Natural killer cell treated with Interleukin-12 subunit alpha and Interleukin-12 subunit beta and Interleukin-15 and Interleukin-18, amount 100 ng/mL, for 72 hours (primary cell): ENCODE measurements at regions not wholly inside any gene's neighbourhood (a gene's known extent, or its start where the extent isn't known, plus 50 kb on each side); places are given as distances from the start of the nearest gene placed in this dataset.

Source experiments
- ATAC-seq, 2 donors: fragments of 150-1000 bp; cut with Tn5 transposase in 1 of 2; sonication (Bioruptor Pico), chemical (Tn5 transposase) in 1 of 2; 2 replicates each; pipeline ENCODE4 v1.10.0; 2021
- DNase-seq: peaks from one replicate; pipeline ENCODE4 v3.0.0; 2022; ENCODE audit warnings: low spot score
- H3K27ac Mint-ChIP-seq, 2 donors: 1 replicate in 1 of 2; 2 replicates in 1 of 2; pipeline ENCODE4 v1.8.0; 2022; ENCODE audit warnings: mixed read lengths in 2 of 2, mild to moderate bottlenecking in 1 of 2, moderate library complexity in 1 of 2
- H3K27me3 Mint-ChIP-seq, 2 donors: 1 replicate in 1 of 2; 2 replicates in 1 of 2; pipeline ENCODE4 v1.8.0; 2022; ENCODE audit warnings: mixed read lengths in 2 of 2
- H3K36me3 Mint-ChIP-seq: one replicate; pipeline ENCODE4 v1.8.0; 2022; ENCODE audit warnings: mixed read lengths
- H3K4me1 Mint-ChIP-seq, 2 donors: 1 replicate in 1 of 2; 2 replicates in 1 of 2; pipeline ENCODE4 v1.8.0; 2022; ENCODE audit warnings: low read depth in 2 of 2, mixed read lengths in 2 of 2, mild to moderate bottlenecking in 1 of 2
- H3K4me3 Mint-ChIP-seq: one replicate; pipeline ENCODE4 v1.8.0; 2022; ENCODE audit warnings: mixed read lengths
- H3K9me3 Mint-ChIP-seq: 2 replicates; pipeline ENCODE4 v1.8.0; 2022; ENCODE audit warnings: mixed read lengths

GRCh38 chr5:14090755-14091154, 52.4 kb upstream of the TRIO start:
- H3K27ac Mint-ChIP-seq = no peak overlapping the region
- H3K27me3 Mint-ChIP-seq = peaks cover 13 to 23% of the 10 kb centered on the region in 2 donors
- DNase-seq (no peak), ATAC-seq (no peak)
- H3K4me3 Mint-ChIP-seq = no peak overlapping the region
- no peaks in the 10 kb centered on the region for H3K9me3 Mint-ChIP-seq
- H3K4me1 Mint-ChIP-seq = no peaks in the 10 kb centered on the region
- no peaks in the 10 kb centered on the region for H3K36me3 Mint-ChIP-seq

- Mint-ChIP-seq H3K4me1 (no peaks in the 10 kb centered on the region), H3K36me3 (no peaks in the 10 kb centered on the region), H3K27ac (no peak overlapping the region), H3K4me3 (no peak overlapping the region), H3K27me3 (peaks cover 13 to 21% of the 10 kb centered on the region in 2 donors), H3K9me3 (no peaks in the 10 kb centered on the region)
- DNase-seq = no peak
- ATAC-seq = no peak
These were observed 52.9 kb upstream of the TRIO start for GRCh38 chr5:14090290-14090689.

- DNase-seq = no peak
- no peak overlapping the region for H3K27ac Mint-ChIP-seq
- H3K36me3 Mint-ChIP-seq = no peaks in the 10 kb centered on the region
- no peak overlapping the region for H3K4me3 Mint-ChIP-seq
- no peaks in the 10 kb centered on the region for H3K4me1 Mint-ChIP-seq
- H3K9me3 Mint-ChIP-seq = no peaks in the 10 kb centered on the region
- peaks cover 13 to 14% of the 10 kb centered on the region in 2 donors for H3K27me3 Mint-ChIP-seq
- ATAC-seq = no peak
These were observed 53.9 kb upstream of the TRIO start for GRCh38 chr5:14089198-14089597.

- H3K27ac Mint-ChIP-seq = no peak overlapping the region
- H3K36me3 Mint-ChIP-seq = no peaks in the 10 kb centered on the region
- H3K27me3 Mint-ChIP-seq = peaks cover 0 to 13% of the 10 kb centered on the region in 2 donors
These were observed 56.9 kb upstream of the TRIO start for GRCh38 chr5:14086261-14086660.

GRCh38 chr5:14082973-14083372, 60.2 kb upstream of the TRIO start:
- no peak for ATAC-seq
- Mint-ChIP-seq H3K9me3 (no peaks in the 10 kb centered on the region), H3K27me3 (peaks cover 0 to 15% of the 10 kb centered on the region in 2 donors), H3K27ac (no peak overlapping the region), H3K4me3 (no peak overlapping the region), H3K4me1 (no peaks in the 10 kb centered on the region), H3K36me3 (no peaks in the 10 kb centered on the region)
- DNase-seq = no peak

More at GRCh38 chr5:14086261-14086660, 56.9 kb upstream of the TRIO start:
- H3K4me3 Mint-ChIP-seq = no peak overlapping the region
- no peak for DNase-seq
- no peak for ATAC-seq
- no peaks in the 10 kb centered on the region for H3K9me3 Mint-ChIP-seq
- no peaks in the 10 kb centered on the region for H3K4me1 Mint-ChIP-seq

GRCh38 chr5:14082523-14082922, 60.6 kb upstream of the TRIO start:
- Mint-ChIP-seq H3K4me1 (no peaks in the 10 kb centered on the region), H3K27ac (no peak overlapping the region), H3K9me3 (no peaks in the 10 kb centered on the region), H3K27me3 (peaks cover 0 to 15% of the 10 kb centered on the region in 2 donors), H3K4me3 (no peak overlapping the region), H3K36me3 (no peaks in the 10 kb centered on the region)
- DNase-seq = no peak
- no peak for ATAC-seq

GRCh38 chr5:14081791-14082190, 61.4 kb upstream of the TRIO start:
- Mint-ChIP-seq H3K9me3 (no peaks in the 10 kb centered on the region), H3K4me3 (no peak overlapping the region), H3K27me3 (peaks cover 0 to 15% of the 10 kb centered on the region in 2 donors), H3K4me1 (no peaks in the 10 kb centered on the region), H3K36me3 (no peaks in the 10 kb centered on the region), H3K27ac (no peak overlapping the region)
- ATAC-seq (no peak), DNase-seq (no peak)

GRCh38 chr5:14078716-14079115, 64.4 kb upstream of the TRIO start:
- ATAC-seq (no peak), DNase-seq (no peak)
- Mint-ChIP-seq H3K9me3 (no peaks in the 10 kb centered on the region), H3K27me3 (peaks cover 4 to 12% of the 10 kb centered on the region in 2 donors), H3K36me3 (no peaks in the 10 kb centered on the region), H3K4me3 (no peak overlapping the region), H3K27ac (no peak overlapping the region), H3K4me1 (no peaks in the 10 kb centered on the region)

- DNase-seq = no peak
- H3K4me3 Mint-ChIP-seq = no peak overlapping the region
- H3K27ac Mint-ChIP-seq = no peak overlapping the region
- ATAC-seq = no peak
- H3K9me3 Mint-ChIP-seq = no peaks in the 10 kb centered on the region
- no peaks in the 10 kb centered on the region for H3K4me1 Mint-ChIP-seq
- H3K27me3 Mint-ChIP-seq = peaks cover 4 to 16% of the 10 kb centered on the region in 2 donors
- no peaks in the 10 kb centered on the region for H3K36me3 Mint-ChIP-seq
These were observed 65.6 kb upstream of the TRIO start for GRCh38 chr5:14077501-14077900.

- ATAC-seq = no peak
- no peak overlapping the region for H3K4me3 Mint-ChIP-seq
These were observed 66.6 kb upstream of the TRIO start for GRCh38 chr5:14076561-14076960.

GRCh38 chr5:14075937-14076336, 67.2 kb upstream of the TRIO start:
- no peak for ATAC-seq
- Mint-ChIP-seq H3K36me3 (no peaks in the 10 kb centered on the region), H3K9me3 (no peaks in the 10 kb centered on the region), H3K27me3 (peaks cover 7 to 23% of the 10 kb centered on the region in 2 donors), H3K4me1 (no peaks in the 10 kb centered on the region), H3K4me3 (no peak overlapping the region), H3K27ac (no peak overlapping the region)
- DNase-seq = no peak

More at GRCh38 chr5:14076561-14076960, 66.6 kb upstream of the TRIO start:
- Mint-ChIP-seq H3K36me3 (no peaks in the 10 kb centered on the region), H3K27me3 (peaks cover 4 to 23% of the 10 kb centered on the region in 2 donors), H3K4me1 (no peaks in the 10 kb centered on the region), H3K9me3 (no peaks in the 10 kb centered on the region), H3K27ac (no peak overlapping the region)
- no peak for DNase-seq

- Mint-ChIP-seq H3K36me3 (no peaks in the 10 kb centered on the region), H3K27ac (no peak overlapping the region), H3K4me3 (no peak overlapping the region), H3K27me3 (peaks cover 5 to 23% of the 10 kb centered on the region in 2 donors), H3K9me3 (no peaks in the 10 kb centered on the region), H3K4me1 (no peaks in the 10 kb centered on the region)
- ATAC-seq (no peak), DNase-seq (no peak)
These were observed 71.7 kb upstream of the TRIO start for GRCh38 chr5:14071433-14071832.

GRCh38 chr5:14069021-14069420, 74.1 kb upstream of the TRIO start:
- ATAC-seq = no peak
- no peaks in the 10 kb centered on the region for H3K9me3 Mint-ChIP-seq
- H3K27me3 Mint-ChIP-seq = peaks cover 3 to 17% of the 10 kb centered on the region in 2 donors
- no peaks in the 10 kb centered on the region for H3K4me1 Mint-ChIP-seq
- H3K4me3 Mint-ChIP-seq = no peak overlapping the region
- DNase-seq = no peak
- H3K36me3 Mint-ChIP-seq = no peaks in the 10 kb centered on the region
- no peak overlapping the region for H3K27ac Mint-ChIP-seq

GRCh38 chr5:14068136-14068535, 75.0 kb upstream of the TRIO start:
- DNase-seq (no peak), ATAC-seq (no peak)
- H3K27ac Mint-ChIP-seq = no peak overlapping the region
- H3K27me3 Mint-ChIP-seq = peaks cover 3 to 17% of the 10 kb centered on the region in 2 donors
- H3K9me3 Mint-ChIP-seq = no peaks in the 10 kb centered on the region
- no peak overlapping the region for H3K4me3 Mint-ChIP-seq
- H3K36me3 Mint-ChIP-seq = no peaks in the 10 kb centered on the region
- no peaks in the 10 kb centered on the region for H3K4me1 Mint-ChIP-seq

GRCh38 chr5:14066326-14066725, 76.8 kb upstream of the TRIO start:
- peak in 1 of 2 donors; percentile 33 for ATAC-seq
- Mint-ChIP-seq H3K9me3 (no peaks in the 10 kb centered on the region), H3K36me3 (no peaks in the 10 kb centered on the region), H3K4me3 (no peak overlapping the region), H3K27ac (no peak overlapping the region), H3K4me1 (no peaks in the 10 kb centered on the region), H3K27me3 (peaks cover 3 to 5% of the 10 kb centered on the region in 2 donors)
- no peak for DNase-seq
